Vagina (tissue), 2 donors: ENCODE measurements at regions not wholly inside any gene's neighbourhood (a gene's known extent, or its start where the extent isn't known, plus 50 kb on each side); places are given as distances from the start of the nearest gene placed in this dataset.

Experiments used
- POLR2A ChIP-seq, 2 donors: fragments of 450-650 bp; IDR thresholded peaks; one replicate each; pipeline ENCODE4 v1.6.1; 2017; ENCODE audit warnings: antibody characterized with exemption in 2 of 2, mild to moderate bottlenecking in 2 of 2, moderate library complexity in 2 of 2
- TF ChIP-seq, protein P1 (sequence below), 3 experiments: fragments of 450-650 bp in 2 of 3; fragments of 200-600 bp in 1 of 3; sonication (generic) in 1 of 3; IDR thresholded peaks; one replicate each; pipeline ENCODE4 v1.5.1; 2017 to 2019; ENCODE audit warnings: antibody characterized with exemption in 3 of 3, mild to moderate bottlenecking in 2 of 3, moderate library complexity in 2 of 3

DNA sequence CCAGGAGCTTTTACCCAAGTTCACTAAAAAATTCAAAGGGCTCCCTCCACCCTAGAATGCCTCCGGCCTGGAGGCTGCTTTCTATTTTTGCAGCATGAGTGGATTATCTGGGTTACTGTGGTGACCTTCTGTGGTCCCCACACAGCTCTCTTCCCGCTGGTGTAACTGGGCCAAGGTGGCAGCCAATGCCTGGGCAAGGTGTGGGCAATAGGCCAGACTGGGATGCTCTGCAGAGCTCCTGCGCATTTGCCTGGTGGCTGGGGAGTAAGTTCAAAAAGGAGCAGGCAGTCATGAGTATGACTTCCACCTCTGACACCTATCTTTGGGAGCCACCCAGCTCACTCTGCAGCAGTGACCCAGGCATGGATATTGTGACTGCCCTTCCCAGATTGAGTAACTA is 130.5 kb upstream of the SPRED2 start:
- TF ChIP-seq, protein P1, sequence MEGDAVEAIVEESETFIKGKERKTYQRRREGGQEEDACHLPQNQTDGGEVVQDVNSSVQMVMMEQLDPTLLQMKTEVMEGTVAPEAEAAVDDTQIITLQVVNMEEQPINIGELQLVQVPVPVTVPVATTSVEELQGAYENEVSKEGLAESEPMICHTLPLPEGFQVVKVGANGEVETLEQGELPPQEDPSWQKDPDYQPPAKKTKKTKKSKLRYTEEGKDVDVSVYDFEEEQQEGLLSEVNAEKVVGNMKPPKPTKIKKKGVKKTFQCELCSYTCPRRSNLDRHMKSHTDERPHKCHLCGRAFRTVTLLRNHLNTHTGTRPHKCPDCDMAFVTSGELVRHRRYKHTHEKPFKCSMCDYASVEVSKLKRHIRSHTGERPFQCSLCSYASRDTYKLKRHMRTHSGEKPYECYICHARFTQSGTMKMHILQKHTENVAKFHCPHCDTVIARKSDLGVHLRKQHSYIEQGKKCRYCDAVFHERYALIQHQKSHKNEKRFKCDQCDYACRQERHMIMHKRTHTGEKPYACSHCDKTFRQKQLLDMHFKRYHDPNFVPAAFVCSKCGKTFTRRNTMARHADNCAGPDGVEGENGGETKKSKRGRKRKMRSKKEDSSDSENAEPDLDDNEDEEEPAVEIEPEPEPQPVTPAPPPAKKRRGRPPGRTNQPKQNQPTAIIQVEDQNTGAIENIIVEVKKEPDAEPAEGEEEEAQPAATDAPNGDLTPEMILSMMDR (IDR thresholded peaks at IDR 0.05), result no peak
- TF ChIP-seq POLR2A (IDR thresholded peaks at IDR 0.05), result no peak
